ENCODE measurements at regions not wholly inside any gene's neighbourhood (a gene's known extent, or its start where the extent isn't known, plus 50 kb on each side); places are given as distances from the start of the nearest gene placed in this dataset.

GRCh38 chr11:62073061-62073460 is 50.8 kb upstream of the INCENP start:
- no peak for DNase-seq

GRCh38 chr11:62071408-62071807 is 52.4 kb upstream of the INCENP start:
- DNase-seq, result peak; percentile 6

GRCh38 chr11:62069986-62070919 is 53.6 kb upstream of the INCENP start:
- no peak for DNase-seq

GRCh38 chr11:62069374-62069773 is 54.4 kb upstream of the INCENP start:
- no peak for DNase-seq

- no peak for DNase-seq
These were observed 55.1 kb upstream of the INCENP start for GRCh38 chr11:62068730-62069129.

GRCh38 chr11:62067741-62068140 is 56.1 kb upstream of the INCENP start:
- DNase-seq, result no peak

- no peak for DNase-seq
These were observed 59.6 kb upstream of the INCENP start for GRCh38 chr11:62064221-62064620.

- DNase-seq, result no peak
These were observed 61.5 kb upstream of the INCENP start for GRCh38 chr11:62062223-62062861.

- DNase-seq, result no peak
These were observed 62.2 kb upstream of the INCENP start for GRCh38 chr11:62061356-62062222.

GRCh38 chr11:62057069-62057468 is 66.7 kb upstream of the INCENP start:
- no peak for DNase-seq

- no peak for DNase-seq
These were observed 67.8 kb upstream of the INCENP start for GRCh38 chr11:62055970-62056369.

- DNase-seq, result peak; percentile 28
These were observed 69.2 kb upstream of the INCENP start for GRCh38 chr11:62054484-62055121.

- no peak for DNase-seq
These were observed 69.7 kb upstream of the INCENP start for GRCh38 chr11:62054081-62054480.

GRCh38 chr11:62050716-62051115 is 73.1 kb upstream of the INCENP start:
- no peak for DNase-seq

- peak; percentile 61 for DNase-seq
These were observed 75.7 kb upstream of the INCENP start for GRCh38 chr11:62048100-62048499.

GRCh38 chr11:62046568-62047100 is 77.2 kb upstream of the INCENP start:
- DNase-seq, result no peak

- no peak for DNase-seq
These were observed 77.2 kb upstream of the FTH1 start for GRCh38 chr11:62044639-62045121.

- DNase-seq, result no peak
These were observed 67.9 kb upstream of the FTH1 start for GRCh38 chr11:62035293-62035692.

- DNase-seq, result no peak
These were observed 66.6 kb upstream of the FTH1 start for GRCh38 chr11:62034036-62034338.

GRCh38 chr11:62033191-62034035 is 66.0 kb upstream of the FTH1 start:
- peak; percentile 14 for DNase-seq

- no peak for DNase-seq
These were observed 62.7 kb upstream of the FTH1 start for GRCh38 chr11:62030071-62030684.

Measured in EL (cell line).